LNCaP clone FGC (cell line): ENCODE measurements at regions not wholly inside any gene's neighbourhood (a gene's known extent, or its start where the extent isn't known, plus 50 kb on each side); places are given as distances from the start of the nearest gene placed in this dataset.

Source experiments
- DNase-seq: peaks from one replicate; pipeline ENCODE4 v3.0.0-alpha.2; 2011; ENCODE audit warnings: low read depth
- H3K4me3 ChIP-seq: 2 replicates; pipeline ENCODE4 v1.5.1; 2011; ENCODE audit warnings: mild to moderate bottlenecking, low read depth, low read length, control low read depth
- TF ChIP-seq, protein P1 (sequence below): IDR thresholded peaks from 2 replicates; pipeline ENCODE4 v1.5.1; 2012; ENCODE audit warnings: mild to moderate bottlenecking; ENCODE audit not compliant: control insufficient read depth, insufficient read depth; ENCODE audit errors: extremely low read depth

DNA sequence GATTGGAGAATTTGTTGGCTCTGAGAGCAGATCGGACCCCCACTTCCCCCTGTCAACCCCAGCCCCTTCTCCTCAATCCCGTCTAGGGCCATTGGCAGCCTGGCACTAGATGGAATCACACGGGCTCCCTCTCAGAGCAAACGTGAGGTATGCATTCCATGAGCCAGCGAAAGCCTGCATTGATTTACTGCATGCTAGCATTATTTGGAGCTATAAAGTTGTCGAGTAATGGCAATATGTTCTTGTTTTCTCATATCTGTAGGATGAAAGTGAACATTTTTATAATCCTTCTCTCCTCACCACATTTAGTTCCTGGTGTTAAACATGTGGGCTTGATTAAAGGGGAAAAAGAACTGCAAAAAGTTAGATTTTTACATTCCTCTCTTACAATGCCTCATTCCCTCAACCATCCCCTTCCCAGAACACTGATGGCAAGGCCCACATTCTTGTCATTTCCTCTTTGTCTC is 159.2 kb downstream of the SPRY1 start:
- H3K4me3 ChIP-seq: no peak overlapping the region
- TF ChIP-seq, protein P1, sequence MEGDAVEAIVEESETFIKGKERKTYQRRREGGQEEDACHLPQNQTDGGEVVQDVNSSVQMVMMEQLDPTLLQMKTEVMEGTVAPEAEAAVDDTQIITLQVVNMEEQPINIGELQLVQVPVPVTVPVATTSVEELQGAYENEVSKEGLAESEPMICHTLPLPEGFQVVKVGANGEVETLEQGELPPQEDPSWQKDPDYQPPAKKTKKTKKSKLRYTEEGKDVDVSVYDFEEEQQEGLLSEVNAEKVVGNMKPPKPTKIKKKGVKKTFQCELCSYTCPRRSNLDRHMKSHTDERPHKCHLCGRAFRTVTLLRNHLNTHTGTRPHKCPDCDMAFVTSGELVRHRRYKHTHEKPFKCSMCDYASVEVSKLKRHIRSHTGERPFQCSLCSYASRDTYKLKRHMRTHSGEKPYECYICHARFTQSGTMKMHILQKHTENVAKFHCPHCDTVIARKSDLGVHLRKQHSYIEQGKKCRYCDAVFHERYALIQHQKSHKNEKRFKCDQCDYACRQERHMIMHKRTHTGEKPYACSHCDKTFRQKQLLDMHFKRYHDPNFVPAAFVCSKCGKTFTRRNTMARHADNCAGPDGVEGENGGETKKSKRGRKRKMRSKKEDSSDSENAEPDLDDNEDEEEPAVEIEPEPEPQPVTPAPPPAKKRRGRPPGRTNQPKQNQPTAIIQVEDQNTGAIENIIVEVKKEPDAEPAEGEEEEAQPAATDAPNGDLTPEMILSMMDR: no peak
- DNase-seq: no peak

- TF ChIP-seq, protein P1: no peak
- DNase-seq: no peak
- no peak overlapping the region for H3K4me3 ChIP-seq
Observed at GRCh38 chr4:123556526-123556925, 159.9 kb downstream of the SPRY1 start.

- DNase-seq: no peak
- no peak overlapping the region for H3K4me3 ChIP-seq
- TF ChIP-seq, protein P1: no peak
Observed at GRCh38 chr4:123557857-123558536, 161.4 kb downstream of the SPRY1 start.

DNA sequence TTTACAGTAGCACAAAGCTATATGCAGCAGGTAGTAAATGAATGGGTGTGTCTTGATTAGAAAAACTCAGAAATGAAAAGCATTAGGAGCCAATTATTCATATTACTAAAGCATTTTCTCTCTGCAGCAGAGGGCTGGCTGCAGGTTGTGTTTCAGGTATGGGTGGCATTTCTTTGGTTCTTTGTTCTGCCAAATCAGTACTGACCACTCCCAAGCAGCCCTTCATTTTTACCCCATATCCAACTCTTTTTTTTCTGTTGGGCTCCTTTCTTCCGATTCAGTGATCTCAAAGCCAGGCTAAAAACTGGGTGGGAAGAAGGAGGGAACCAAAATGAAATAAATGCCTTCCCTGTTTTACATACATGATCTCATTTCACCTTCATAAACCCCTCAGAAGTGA is 162.3 kb downstream of the SPRY1 start:
- DNase-seq: no peak

DNA sequence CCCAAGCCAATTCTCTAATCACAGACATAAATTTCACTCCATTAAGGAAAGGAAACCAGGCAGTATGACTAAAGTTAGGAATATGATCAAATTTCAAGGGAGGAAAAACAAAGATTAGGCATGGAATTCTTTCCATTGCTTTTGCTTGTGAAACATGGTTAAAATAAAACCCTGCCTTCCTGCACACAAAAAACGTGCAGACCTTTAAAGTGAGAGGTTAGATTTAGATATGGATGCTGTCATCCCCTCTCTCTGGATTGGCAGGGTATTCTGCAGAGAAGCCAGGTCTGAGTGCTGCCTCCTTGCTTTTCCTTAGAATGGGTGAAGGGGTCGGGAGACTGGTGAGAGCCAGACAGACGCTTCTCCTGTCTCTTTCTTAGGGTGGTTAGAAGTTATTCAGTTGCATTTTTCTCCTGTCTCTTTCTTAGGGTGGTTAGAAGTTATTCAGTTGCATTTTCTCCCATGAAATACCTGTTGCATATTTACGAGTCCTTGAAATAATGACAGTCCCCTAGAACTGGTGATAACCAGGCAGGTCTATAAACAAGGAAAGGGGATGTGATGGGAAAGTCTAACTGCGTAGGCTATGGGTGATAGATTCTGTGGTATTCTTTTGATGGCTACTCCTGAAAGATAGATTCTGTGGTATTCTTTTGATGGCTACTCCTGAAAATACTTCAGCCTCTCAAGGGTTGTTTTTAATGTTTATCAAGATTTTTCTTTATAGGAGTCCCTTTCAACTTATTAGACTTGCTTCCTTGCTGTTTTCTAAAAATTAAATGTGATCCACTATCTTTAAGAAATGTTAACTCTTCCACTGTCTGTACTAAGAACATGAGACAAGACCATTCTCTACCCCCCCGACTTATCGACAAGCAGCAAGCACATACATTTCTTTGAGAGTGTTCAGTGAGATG is 163.6 kb downstream of the SPRY1 start:
- no peak for DNase-seq
- TF ChIP-seq, protein P1: no peak
- H3K4me3 ChIP-seq: no peak overlapping the region

More for the DNA sequence above, 162.3 kb downstream of the SPRY1 start:
- TF ChIP-seq, protein P1: no peak
- no peak overlapping the region for H3K4me3 ChIP-seq

- TF ChIP-seq, protein P1: no peak
- no peak for DNase-seq
- no peak overlapping the region for H3K4me3 ChIP-seq
Observed at GRCh38 chr4:123561525-123561924, 164.9 kb downstream of the SPRY1 start.
